HL-60 (cell line): ENCODE measurements at regions not wholly inside any gene's neighbourhood (a gene's known extent, or its start where the extent isn't known, plus 50 kb on each side); places are given as distances from the start of the nearest gene placed in this dataset.

Experiments used
- POLR2AphosphoS5 ChIP-seq: IDR thresholded peaks from 2 replicates; pipeline ENCODE4 v1.6.1; 2012; ENCODE audit warnings: low read depth
- SPI1 ChIP-seq: IDR thresholded peaks from 2 replicates; pipeline ENCODE4 v1.6.1; 2012; ENCODE audit warnings: low read depth, mild to moderate bottlenecking, borderline replicate concordance
- TF ChIP-seq, protein P1 (sequence below): IDR thresholded peaks from one replicate; pipeline ENCODE4 v1.5.1; 2011; ENCODE audit warnings: low read length, control low read depth, inconsistent platforms; ENCODE audit not compliant: insufficient read depth
- TF ChIP-seq, protein P2 (sequence below): IDR thresholded peaks from 2 replicates; pipeline ENCODE4 v1.6.1; 2012; ENCODE audit warnings: low read depth; ENCODE audit not compliant: insufficient replicate concordance

DNA sequence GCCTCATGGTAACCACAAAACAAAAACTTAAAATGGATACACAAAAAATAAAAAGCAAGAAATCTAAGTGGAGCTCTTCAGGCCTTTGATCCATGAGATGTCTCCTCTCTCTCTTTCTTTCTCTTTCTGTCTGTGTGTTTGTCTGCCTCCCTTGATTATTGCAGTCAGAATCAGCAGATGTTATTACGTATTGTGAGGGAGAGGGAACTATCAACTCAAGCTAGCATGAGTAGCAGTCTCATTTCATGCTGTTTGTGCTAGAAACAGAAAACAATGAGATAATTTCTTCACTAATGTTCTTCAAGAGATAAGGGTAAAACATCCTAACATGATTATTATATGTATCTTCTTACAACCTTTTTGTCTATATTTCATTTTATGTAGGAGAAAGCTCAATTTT lies 103.7 kb upstream of the PDC start:
- TF ChIP-seq, protein P1, sequence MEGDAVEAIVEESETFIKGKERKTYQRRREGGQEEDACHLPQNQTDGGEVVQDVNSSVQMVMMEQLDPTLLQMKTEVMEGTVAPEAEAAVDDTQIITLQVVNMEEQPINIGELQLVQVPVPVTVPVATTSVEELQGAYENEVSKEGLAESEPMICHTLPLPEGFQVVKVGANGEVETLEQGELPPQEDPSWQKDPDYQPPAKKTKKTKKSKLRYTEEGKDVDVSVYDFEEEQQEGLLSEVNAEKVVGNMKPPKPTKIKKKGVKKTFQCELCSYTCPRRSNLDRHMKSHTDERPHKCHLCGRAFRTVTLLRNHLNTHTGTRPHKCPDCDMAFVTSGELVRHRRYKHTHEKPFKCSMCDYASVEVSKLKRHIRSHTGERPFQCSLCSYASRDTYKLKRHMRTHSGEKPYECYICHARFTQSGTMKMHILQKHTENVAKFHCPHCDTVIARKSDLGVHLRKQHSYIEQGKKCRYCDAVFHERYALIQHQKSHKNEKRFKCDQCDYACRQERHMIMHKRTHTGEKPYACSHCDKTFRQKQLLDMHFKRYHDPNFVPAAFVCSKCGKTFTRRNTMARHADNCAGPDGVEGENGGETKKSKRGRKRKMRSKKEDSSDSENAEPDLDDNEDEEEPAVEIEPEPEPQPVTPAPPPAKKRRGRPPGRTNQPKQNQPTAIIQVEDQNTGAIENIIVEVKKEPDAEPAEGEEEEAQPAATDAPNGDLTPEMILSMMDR: no peak
- TF ChIP-seq, protein P2, sequence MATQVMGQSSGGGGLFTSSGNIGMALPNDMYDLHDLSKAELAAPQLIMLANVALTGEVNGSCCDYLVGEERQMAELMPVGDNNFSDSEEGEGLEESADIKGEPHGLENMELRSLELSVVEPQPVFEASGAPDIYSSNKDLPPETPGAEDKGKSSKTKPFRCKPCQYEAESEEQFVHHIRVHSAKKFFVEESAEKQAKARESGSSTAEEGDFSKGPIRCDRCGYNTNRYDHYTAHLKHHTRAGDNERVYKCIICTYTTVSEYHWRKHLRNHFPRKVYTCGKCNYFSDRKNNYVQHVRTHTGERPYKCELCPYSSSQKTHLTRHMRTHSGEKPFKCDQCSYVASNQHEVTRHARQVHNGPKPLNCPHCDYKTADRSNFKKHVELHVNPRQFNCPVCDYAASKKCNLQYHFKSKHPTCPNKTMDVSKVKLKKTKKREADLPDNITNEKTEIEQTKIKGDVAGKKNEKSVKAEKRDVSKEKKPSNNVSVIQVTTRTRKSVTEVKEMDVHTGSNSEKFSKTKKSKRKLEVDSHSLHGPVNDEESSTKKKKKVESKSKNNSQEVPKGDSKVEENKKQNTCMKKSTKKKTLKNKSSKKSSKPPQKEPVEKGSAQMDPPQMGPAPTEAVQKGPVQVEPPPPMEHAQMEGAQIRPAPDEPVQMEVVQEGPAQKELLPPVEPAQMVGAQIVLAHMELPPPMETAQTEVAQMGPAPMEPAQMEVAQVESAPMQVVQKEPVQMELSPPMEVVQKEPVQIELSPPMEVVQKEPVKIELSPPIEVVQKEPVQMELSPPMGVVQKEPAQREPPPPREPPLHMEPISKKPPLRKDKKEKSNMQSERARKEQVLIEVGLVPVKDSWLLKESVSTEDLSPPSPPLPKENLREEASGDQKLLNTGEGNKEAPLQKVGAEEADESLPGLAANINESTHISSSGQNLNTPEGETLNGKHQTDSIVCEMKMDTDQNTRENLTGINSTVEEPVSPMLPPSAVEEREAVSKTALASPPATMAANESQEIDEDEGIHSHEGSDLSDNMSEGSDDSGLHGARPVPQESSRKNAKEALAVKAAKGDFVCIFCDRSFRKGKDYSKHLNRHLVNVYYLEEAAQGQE: no peak
- TF ChIP-seq POLR2AphosphoS5 (no peak), SPI1 (no peak)
